ENCODE measurements at regions not wholly inside any gene's neighbourhood (a gene's known extent, or its start where the extent isn't known, plus 50 kb on each side); places are given as distances from the start of the nearest gene placed in this dataset.

GRCh38 chr2:120555092-120555491 is 180.6 kb upstream of the GLI2 start:
- no peak overlapping the region for H3K4me3 ChIP-seq
- H3K9ac ChIP-seq (ENCODE audit: control insufficient read depth, insufficient read depth, low read length), result no peak overlapping the region
- POLR2A ChIA-PET, result no interaction called here
- no peaks in the 10 kb centered on the region for H4K20me1 ChIP-seq (ENCODE audit: control insufficient read depth, insufficient read depth)
- RAD21 ChIA-PET (ENCODE audit: unreplicated experiment), result no interaction called here
- ATAC-seq (no peak), DNase-seq (ENCODE audit: low read depth, low spot score) (no peak), FAIRE-seq (no peak)
- BruUV-seq (replicated peaks), result no TSS peak
- H3K27me3 ChIP-seq (replicated peaks in 1 of 2; ENCODE audit: control insufficient read depth in 2 of 2, insufficient read depth in 2 of 2, low read length in 1 of 2), result peaks cover 0 to 3% of the 10 kb centered on the region in 2 experiments; a peak in 2 of 4 replicates
- H3K4me1 ChIP-seq (ENCODE audit: control insufficient read depth, insufficient read depth, low read length), result no peaks in the 10 kb centered on the region
- SMC1A ChIA-PET (ENCODE audit: uncharacterized antibody, unreplicated experiment), result no interaction called here
- WGBS (ENCODE audit: insufficient coverage, insufficient replicate concordance, low lambda C conversion rate, missing lambda C conversion rate), result 26% methylated on average over 4 of the region's 4 CpGs
- H3K27ac ChIP-seq (ENCODE audit: control insufficient read depth, insufficient read depth), result no peak overlapping the region
- no peaks in the 10 kb centered on the region for H3K79me2 ChIP-seq (ENCODE audit: control insufficient read depth, insufficient read depth, low read length)
- in situ Hi-C loops (cut with MboI) (no loop called here), intact Hi-C loops (cut with micrococcal nuclease; ENCODE audit: unreplicated experiment) (loop anchor here (10.0 kb wide), 1 partner anchor 210 kb away; the partner anchor contains the start of gene INHBB)
- H3K4me2 ChIP-seq (ENCODE audit: control insufficient read depth, insufficient read depth), result no peak overlapping the region
- no peaks in the 10 kb centered on the region for H3K36me3 ChIP-seq (ENCODE audit: control insufficient read depth in 2 of 2, insufficient read depth in 2 of 2, low read length in 1 of 2)
- no peak overlapping the region for H2AFZ ChIP-seq (ENCODE audit: control insufficient read depth, low read depth, low read length)
- CTCF ChIA-PET, result no interaction called here
- no peaks in the 10 kb centered on the region for H3K9me3 ChIP-seq (replicated peaks; ENCODE audit: control insufficient read depth, insufficient read depth, low read length)
- no peak for TF ChIP-seq CHD4 (IDR thresholded peaks at IDR 0.05)
- no peak for TF ChIP-seq CREB1 (IDR thresholded peaks at IDR 0.05; ENCODE audit: low read depth)
- no peak for TF ChIP-seq RCOR1 (conservative IDR thresholded peaks at IDR 0.05; ENCODE audit: low read depth, low read length)
- TF ChIP-seq, protein P1, sequence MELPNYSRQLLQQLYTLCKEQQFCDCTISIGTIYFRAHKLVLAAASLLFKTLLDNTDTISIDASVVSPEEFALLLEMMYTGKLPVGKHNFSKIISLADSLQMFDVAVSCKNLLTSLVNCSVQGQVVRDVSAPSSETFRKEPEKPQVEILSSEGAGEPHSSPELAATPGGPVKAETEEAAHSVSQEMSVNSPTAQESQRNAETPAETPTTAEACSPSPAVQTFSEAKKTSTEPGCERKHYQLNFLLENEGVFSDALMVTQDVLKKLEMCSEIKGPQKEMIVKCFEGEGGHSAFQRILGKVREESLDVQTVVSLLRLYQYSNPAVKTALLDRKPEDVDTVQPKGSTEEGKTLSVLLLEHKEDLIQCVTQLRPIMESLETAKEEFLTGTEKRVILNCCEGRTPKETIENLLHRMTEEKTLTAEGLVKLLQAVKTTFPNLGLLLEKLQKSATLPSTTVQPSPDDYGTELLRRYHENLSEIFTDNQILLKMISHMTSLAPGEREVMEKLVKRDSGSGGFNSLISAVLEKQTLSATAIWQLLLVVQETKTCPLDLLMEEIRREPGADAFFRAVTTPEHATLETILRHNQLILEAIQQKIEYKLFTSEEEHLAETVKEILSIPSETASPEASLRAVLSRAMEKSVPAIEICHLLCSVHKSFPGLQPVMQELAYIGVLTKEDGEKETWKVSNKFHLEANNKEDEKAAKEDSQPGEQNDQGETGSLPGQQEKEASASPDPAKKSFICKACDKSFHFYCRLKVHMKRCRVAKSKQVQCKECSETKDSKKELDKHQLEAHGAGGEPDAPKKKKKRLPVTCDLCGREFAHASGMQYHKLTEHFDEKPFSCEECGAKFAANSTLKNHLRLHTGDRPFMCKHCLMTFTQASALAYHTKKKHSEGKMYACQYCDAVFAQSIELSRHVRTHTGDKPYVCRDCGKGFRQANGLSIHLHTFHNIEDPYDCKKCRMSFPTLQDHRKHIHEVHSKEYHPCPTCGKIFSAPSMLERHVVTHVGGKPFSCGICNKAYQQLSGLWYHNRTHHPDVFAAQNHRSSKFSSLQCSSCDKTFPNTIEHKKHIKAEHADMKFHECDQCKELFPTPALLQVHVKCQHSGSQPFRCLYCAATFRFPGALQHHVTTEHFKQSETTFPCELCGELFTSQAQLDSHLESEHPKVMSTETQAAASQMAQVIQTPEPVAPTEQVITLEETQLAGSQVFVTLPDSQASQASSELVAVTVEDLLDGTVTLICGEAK (IDR thresholded peaks at IDR 0.05; ENCODE audit: borderline replicate concordance), result no peak
- TF ChIP-seq ATF7 (IDR thresholded peaks at IDR 0.05; ENCODE audit: low read depth), result no peak
- no peak for TF ChIP-seq ZZZ3 (IDR thresholded peaks at IDR 0.05; ENCODE audit: control insufficient read depth, insufficient read length, low read depth)
- TF ChIP-seq NR2F1 (conservative IDR thresholded peaks at IDR 0.05), result no peak
- no peak for TF ChIP-seq USF2 (IDR thresholded peaks at IDR 0.05; ENCODE audit: borderline replicate concordance, low read depth, low read length)
- TF ChIP-seq PAX8 (IDR thresholded peaks at IDR 0.05), result no peak
- TF ChIP-seq, protein P2, sequence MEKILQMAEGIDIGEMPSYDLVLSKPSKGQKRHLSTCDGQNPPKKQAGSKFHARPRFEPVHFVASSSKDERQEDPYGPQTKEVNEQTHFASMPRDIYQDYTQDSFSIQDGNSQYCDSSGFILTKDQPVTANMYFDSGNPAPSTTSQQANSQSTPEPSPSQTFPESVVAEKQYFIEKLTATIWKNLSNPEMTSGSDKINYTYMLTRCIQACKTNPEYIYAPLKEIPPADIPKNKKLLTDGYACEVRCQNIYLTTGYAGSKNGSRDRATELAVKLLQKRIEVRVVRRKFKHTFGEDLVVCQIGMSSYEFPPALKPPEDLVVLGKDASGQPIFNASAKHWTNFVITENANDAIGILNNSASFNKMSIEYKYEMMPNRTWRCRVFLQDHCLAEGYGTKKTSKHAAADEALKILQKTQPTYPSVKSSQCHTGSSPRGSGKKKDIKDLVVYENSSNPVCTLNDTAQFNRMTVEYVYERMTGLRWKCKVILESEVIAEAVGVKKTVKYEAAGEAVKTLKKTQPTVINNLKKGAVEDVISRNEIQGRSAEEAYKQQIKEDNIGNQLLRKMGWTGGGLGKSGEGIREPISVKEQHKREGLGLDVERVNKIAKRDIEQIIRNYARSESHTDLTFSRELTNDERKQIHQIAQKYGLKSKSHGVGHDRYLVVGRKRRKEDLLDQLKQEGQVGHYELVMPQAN (conservative IDR thresholded peaks at IDR 0.05), result no peak
- TF ChIP-seq MEF2A (IDR thresholded peaks at IDR 0.05; ENCODE audit: insufficient read depth, low read depth, low read length), result no peak
- TF ChIP-seq STAT3 (IDR thresholded peaks at IDR 0.05; ENCODE audit: low read depth, low read length), result no peak
- TF ChIP-seq, protein P3, sequence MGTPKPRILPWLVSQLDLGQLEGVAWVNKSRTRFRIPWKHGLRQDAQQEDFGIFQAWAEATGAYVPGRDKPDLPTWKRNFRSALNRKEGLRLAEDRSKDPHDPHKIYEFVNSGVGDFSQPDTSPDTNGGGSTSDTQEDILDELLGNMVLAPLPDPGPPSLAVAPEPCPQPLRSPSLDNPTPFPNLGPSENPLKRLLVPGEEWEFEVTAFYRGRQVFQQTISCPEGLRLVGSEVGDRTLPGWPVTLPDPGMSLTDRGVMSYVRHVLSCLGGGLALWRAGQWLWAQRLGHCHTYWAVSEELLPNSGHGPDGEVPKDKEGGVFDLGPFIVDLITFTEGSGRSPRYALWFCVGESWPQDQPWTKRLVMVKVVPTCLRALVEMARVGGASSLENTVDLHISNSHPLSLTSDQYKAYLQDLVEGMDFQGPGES (IDR thresholded peaks at IDR 0.05), result no peak
- no peak for TF ChIP-seq RFX5 (IDR thresholded peaks at IDR 0.05; ENCODE audit: low read depth, low read length)
- TF ChIP-seq, protein P4, sequence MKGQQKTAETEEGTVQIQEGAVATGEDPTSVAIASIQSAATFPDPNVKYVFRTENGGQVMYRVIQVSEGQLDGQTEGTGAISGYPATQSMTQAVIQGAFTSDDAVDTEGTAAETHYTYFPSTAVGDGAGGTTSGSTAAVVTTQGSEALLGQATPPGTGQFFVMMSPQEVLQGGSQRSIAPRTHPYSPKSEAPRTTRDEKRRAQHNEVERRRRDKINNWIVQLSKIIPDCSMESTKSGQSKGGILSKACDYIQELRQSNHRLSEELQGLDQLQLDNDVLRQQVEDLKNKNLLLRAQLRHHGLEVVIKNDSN (IDR thresholded peaks at IDR 0.05; ENCODE audit: borderline replicate concordance, extremely low read length, insufficient read depth, low read depth, low read length), result no peak
- no peak for TF ChIP-seq NBN (IDR thresholded peaks at IDR 0.05)
- no peak for TF ChIP-seq ZNF622 (IDR thresholded peaks at IDR 0.05)

Data from GM12878 (cell line).